ENCODE measurements at regions not wholly inside any gene's neighbourhood (a gene's known extent, or its start where the extent isn't known, plus 50 kb on each side); places are given as distances from the start of the nearest gene placed in this dataset.

DNA sequence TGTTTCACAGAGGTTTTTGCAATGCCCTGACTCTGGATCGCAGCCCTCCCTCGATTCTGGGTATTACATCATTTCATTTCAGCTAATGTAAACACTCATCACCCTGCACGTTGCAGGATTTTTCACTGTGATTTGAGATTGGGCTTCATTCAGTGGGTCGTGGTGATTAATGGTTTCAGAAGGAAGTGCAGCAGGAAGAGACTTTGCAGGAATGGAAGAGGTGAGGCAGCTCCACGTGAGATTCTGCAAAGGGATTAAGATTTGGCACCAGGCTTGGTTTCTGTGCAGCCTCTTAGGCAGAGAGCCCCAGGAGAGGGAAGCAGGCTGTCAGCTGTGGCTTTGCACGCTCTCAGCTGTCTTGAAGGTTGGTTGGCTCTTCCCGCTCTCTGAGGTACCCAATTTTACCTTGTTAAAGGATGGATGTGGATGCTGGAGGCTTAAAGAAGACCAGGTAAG, 95.2 kb downstream of the PLCE1 start:
- no peak overlapping the region for H3K4me2 ChIP-seq (replicated peaks; ENCODE audit: low read depth, low read length, poor library complexity, severe bottlenecking)
- no peaks in the 10 kb centered on the region for H3K36me3 ChIP-seq (replicated peaks in 1 of 2; ENCODE audit: control extremely low read depth in 1 of 2, control insufficient read depth in 1 of 2, extremely low read depth in 1 of 2, insufficient read depth in 2 of 2, low read length in 1 of 2)
- POLR2A ChIA-PET, result no interaction called here
- H2AFZ ChIP-seq (ENCODE audit: insufficient read depth, low read depth, low read length, poor library complexity, severe bottlenecking), result no peak overlapping the region
- DNase-seq (no peak), ATAC-seq (ENCODE audit: low read depth) (no peak)
- H3K9ac ChIP-seq (ENCODE audit: low read length), result no peak overlapping the region
- intact Hi-C loops (cut with micrococcal nuclease), result no loop called here
- TF ChIP-seq, protein P1, sequence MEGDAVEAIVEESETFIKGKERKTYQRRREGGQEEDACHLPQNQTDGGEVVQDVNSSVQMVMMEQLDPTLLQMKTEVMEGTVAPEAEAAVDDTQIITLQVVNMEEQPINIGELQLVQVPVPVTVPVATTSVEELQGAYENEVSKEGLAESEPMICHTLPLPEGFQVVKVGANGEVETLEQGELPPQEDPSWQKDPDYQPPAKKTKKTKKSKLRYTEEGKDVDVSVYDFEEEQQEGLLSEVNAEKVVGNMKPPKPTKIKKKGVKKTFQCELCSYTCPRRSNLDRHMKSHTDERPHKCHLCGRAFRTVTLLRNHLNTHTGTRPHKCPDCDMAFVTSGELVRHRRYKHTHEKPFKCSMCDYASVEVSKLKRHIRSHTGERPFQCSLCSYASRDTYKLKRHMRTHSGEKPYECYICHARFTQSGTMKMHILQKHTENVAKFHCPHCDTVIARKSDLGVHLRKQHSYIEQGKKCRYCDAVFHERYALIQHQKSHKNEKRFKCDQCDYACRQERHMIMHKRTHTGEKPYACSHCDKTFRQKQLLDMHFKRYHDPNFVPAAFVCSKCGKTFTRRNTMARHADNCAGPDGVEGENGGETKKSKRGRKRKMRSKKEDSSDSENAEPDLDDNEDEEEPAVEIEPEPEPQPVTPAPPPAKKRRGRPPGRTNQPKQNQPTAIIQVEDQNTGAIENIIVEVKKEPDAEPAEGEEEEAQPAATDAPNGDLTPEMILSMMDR (IDR thresholded peaks at IDR 0.05), result no peak
- no peak for TF ChIP-seq EZH2 (IDR thresholded peaks at IDR 0.05; ENCODE audit: borderline replicate concordance, insufficient read depth, low read depth, low read length, poor library complexity, severe bottlenecking)
- Mint-ChIP-seq H3K4me3 (no peak overlapping the region), H3K4me1 (no peaks in the 10 kb centered on the region), H3K27ac (no peak overlapping the region), H3K9me3 (ENCODE audit: insufficient read depth) (no peaks in the 10 kb centered on the region), H3K27me3 (peaks cover 31% of the 10 kb centered on the region)
- CTCF ChIA-PET, result no interaction called here
- H4K20me1 ChIP-seq (ENCODE audit: control insufficient read depth, insufficient read depth, low read length, poor library complexity, severe bottlenecking), result no peaks in the 10 kb centered on the region
- no peak overlapping the region for H3K4me3 ChIP-seq (ENCODE audit: control extremely low read depth in 1 of 5, extremely low read depth in 1 of 5, insufficient read depth in 1 of 5, low read depth in 2 of 5, low read length in 4 of 5)
- 5% methylated on average over 2 of the region's 7 CpGs for WGBS (ENCODE audit: insufficient coverage)
- H3K27me3 ChIP-seq (replicated peaks in 1 of 4; ENCODE audit: control extremely low read depth in 1 of 4, control insufficient read depth in 3 of 4, insufficient read depth in 4 of 4, low read length in 3 of 4), result peaks cover 0 to 7% (median 0%) of the 10 kb centered on the region in 4 experiments
- H3K9me3 ChIP-seq (ENCODE audit: control extremely low read depth in 1 of 3, control insufficient read depth in 2 of 3, insufficient read depth in 1 of 3, low read length in 2 of 3), result no peaks in the 10 kb centered on the region
- H3K27ac ChIP-seq (ENCODE audit: low read length in 2 of 2), result no peak overlapping the region
- no peaks in the 10 kb centered on the region for H3K4me1 ChIP-seq (ENCODE audit: control insufficient read depth in 2 of 2, insufficient read depth in 2 of 2, low read length in 2 of 2)
- no peaks in the 10 kb centered on the region for H3K79me2 ChIP-seq (ENCODE audit: control insufficient read depth, insufficient read depth, low read length)

DNA sequence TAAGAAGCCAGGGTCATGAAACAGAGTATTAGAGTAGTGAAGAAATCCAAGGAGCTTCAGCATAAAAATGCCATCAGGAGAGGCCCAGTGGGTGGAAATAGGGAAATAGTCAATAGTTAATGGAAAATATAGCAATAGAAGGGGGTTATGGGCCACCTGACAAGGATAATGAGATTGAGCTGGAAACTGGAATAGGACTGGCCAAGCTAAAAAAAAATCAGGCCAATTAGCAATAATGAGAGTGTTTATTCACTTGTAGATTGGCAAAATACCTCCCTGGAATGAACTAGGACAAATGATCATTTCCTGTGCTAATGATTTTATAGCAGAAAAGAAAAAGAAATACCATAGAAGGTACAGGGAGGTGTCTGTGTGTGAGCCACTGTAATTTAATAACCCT, 97.9 kb downstream of the PLCE1 start:
- Histone ChIP-seq H3K9ac (ENCODE audit: low read length) (no peak overlapping the region), H3K4me1 (ENCODE audit: control insufficient read depth in 2 of 2, insufficient read depth in 2 of 2, low read length in 2 of 2) (no peaks in the 10 kb centered on the region), H3K9me3 (ENCODE audit: control extremely low read depth in 1 of 3, control insufficient read depth in 2 of 3, insufficient read depth in 1 of 3, low read length in 2 of 3) (no peaks in the 10 kb centered on the region), H3K4me2 (replicated peaks; ENCODE audit: low read depth, low read length, poor library complexity, severe bottlenecking) (no peak overlapping the region), H2AFZ (ENCODE audit: insufficient read depth, low read depth, low read length, poor library complexity, severe bottlenecking) (no peak overlapping the region), H3K27ac (ENCODE audit: low read length in 2 of 2) (no peak overlapping the region), H3K36me3 (replicated peaks in 1 of 2; ENCODE audit: control extremely low read depth in 1 of 2, control insufficient read depth in 1 of 2, extremely low read depth in 1 of 2, insufficient read depth in 2 of 2, low read length in 1 of 2) (no peaks in the 10 kb centered on the region), H4K20me1 (ENCODE audit: control insufficient read depth, insufficient read depth, low read length, poor library complexity, severe bottlenecking) (no peaks in the 10 kb centered on the region), H3K4me3 (ENCODE audit: control extremely low read depth in 1 of 5, extremely low read depth in 1 of 5, insufficient read depth in 1 of 5, low read depth in 2 of 5, low read length in 4 of 5) (no peak overlapping the region), H3K79me2 (ENCODE audit: control insufficient read depth, insufficient read depth, low read length) (no peaks in the 10 kb centered on the region), H3K27me3 (replicated peaks in 1 of 4; ENCODE audit: control extremely low read depth in 1 of 4, control insufficient read depth in 3 of 4, insufficient read depth in 4 of 4, low read length in 3 of 4) (peaks cover 0 to 7% (median 0%) of the 10 kb centered on the region in 4 experiments)
- Mint-ChIP-seq H3K4me1 (no peaks in the 10 kb centered on the region), H3K27ac (no peak overlapping the region), H3K4me3 (no peak overlapping the region), H3K9me3 (ENCODE audit: insufficient read depth) (no peaks in the 10 kb centered on the region), H3K27me3 (peaks cover 26% of the 10 kb centered on the region)
- ChIA-PET CTCF (no interaction called here), POLR2A (no interaction called here)
- DNase-seq (no peak), ATAC-seq (ENCODE audit: low read depth) (no peak)
- intact Hi-C loops (cut with micrococcal nuclease), result no loop called here
- no peak for TF ChIP-seq EZH2 (IDR thresholded peaks at IDR 0.05; ENCODE audit: borderline replicate concordance, insufficient read depth, low read depth, low read length, poor library complexity, severe bottlenecking)
